Left renal cortex interstitium (tissue), 4 donors: ENCODE measurements at regions not wholly inside any gene's neighbourhood (a gene's known extent, or its start where the extent isn't known, plus 50 kb on each side); places are given as distances from the start of the nearest gene placed in this dataset.
A peak's percentile ranks its signal among the peaks of the same experiment; 100 is the strongest.

ENCODE experiments used
- DNase-seq, 4 donors: peaks; one replicate each; pipeline ENCODE4 v3.0.0-alpha.2; 2013; ENCODE audit warnings: low read depth in 4 of 4, low spot score in 2 of 4, missing footprints in 1 of 4

DNA sequence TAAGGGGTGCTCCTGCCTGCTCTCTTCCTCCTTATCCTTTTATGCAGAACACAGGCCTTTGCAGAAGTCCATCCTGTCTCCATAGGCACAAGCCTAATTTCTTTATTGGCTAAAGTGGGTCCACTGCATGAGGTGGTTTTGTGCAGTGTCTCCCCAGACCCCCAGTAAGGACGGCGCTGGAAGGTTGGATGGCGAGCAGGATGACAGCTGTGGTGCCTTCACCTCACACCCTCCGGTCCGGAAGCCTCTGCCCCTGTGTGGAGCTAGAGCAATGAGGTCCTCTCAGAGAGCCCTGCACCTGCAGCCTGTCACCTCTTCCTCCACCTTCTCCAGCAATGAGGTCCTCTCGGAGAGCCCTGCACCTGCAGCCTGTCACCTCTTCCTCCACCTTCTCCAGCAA is 393.7 kb upstream of the IRX1 start:
- no peak for DNase-seq

GRCh38 chr5:3201121-3201520 is 394.5 kb upstream of the IRX1 start:
- no peak for DNase-seq

GRCh38 chr5:3199962-3200755 is 395.5 kb upstream of the IRX1 start:
- no peak for DNase-seq

GRCh38 chr5:3198074-3198449 is 397.6 kb upstream of the IRX1 start:
- DNase-seq: no peak

DNA sequence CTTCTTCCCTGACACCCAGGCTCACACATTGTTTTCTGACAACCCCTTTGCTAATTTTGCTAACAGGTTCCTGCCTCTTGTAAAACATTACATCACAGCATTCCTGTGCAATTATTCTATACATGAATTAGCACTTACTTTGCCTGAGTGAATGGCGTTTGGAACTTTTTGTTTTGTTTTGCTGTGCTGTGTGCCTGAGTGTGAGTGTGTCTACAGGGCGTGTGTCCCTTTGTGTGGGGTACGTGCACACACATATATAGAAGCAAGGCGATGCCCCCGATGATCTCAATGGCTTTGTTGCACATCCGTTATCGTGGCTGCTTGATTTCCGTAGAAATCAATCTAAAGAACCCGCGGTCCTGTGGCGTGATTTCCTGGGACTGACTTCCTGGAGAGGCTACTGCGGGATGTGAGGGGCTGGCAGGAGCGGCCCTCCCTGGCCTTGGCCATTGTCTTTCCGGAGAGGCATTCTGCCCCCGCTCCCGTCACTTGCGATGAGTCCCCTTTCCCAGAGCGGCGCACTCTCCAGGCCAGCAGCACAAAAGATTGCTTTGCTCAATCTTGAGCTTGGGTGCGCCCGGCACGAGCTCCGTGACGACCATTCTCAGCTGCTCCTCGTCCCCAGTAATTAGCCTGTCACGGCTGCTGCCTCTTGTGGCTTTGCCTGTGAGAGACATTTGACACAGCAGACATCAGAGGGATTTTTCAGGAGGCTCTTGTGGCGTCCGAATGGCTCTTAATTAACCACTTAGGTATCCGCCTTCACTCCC is 398.1 kb upstream of the IRX1 start:
- DNase-seq: peak in 1 of 4 donors; percentile 25

DNA sequence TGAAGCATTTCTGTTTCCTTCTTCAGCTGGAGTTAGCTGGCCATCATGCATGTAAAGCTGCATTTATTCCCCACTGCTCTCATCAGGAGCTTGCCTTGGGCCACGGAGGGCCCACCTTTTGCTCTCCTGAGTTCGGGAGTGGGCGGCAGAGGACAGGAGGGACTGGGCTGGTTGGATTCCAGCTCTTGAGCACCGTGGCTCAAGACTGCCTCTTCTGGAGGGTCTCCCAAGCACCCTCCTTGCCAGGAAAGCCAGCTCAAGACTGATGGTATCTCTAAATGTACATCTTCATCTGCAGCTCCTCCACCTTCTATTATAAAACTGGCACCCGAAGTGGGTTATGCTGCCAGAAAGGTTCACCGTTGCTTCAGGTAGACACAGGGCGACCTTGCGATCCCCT is 399.6 kb upstream of the IRX1 start:
- no peak for DNase-seq

GRCh38 chr5:3194684-3195083 is 400.9 kb upstream of the IRX1 start:
- no peak for DNase-seq

GRCh38 chr5:3194271-3194670 is 401.4 kb upstream of the IRX1 start:
- DNase-seq: peak in 1 of 4 donors; percentile 13

- DNase-seq: no peak
These were observed 404.0 kb upstream of the IRX1 start for GRCh38 chr5:3191585-3191984.

DNA sequence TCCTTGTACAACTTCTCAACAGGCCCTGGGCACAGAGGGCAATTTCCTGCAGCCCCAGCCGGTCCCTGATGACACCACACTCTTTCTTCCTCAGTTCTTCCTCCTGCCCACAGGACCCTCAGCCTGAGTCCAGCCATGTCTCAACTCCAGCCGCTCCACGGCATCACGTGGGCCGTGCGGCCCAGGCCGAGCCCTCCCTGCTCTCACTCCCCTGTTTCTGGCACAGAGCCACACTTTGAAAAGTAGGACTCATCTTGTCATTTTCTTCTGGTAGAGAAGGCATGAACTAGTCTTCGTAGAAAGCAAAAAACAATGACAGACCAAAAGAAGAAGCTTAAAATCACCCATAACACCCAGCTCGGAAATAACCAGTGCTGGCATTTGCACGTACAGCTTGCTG is 404.7 kb upstream of the IRX1 start:
- no peak for DNase-seq

GRCh38 chr5:3190433-3190832 is 405.2 kb upstream of the IRX1 start:
- DNase-seq: no peak

DNA sequence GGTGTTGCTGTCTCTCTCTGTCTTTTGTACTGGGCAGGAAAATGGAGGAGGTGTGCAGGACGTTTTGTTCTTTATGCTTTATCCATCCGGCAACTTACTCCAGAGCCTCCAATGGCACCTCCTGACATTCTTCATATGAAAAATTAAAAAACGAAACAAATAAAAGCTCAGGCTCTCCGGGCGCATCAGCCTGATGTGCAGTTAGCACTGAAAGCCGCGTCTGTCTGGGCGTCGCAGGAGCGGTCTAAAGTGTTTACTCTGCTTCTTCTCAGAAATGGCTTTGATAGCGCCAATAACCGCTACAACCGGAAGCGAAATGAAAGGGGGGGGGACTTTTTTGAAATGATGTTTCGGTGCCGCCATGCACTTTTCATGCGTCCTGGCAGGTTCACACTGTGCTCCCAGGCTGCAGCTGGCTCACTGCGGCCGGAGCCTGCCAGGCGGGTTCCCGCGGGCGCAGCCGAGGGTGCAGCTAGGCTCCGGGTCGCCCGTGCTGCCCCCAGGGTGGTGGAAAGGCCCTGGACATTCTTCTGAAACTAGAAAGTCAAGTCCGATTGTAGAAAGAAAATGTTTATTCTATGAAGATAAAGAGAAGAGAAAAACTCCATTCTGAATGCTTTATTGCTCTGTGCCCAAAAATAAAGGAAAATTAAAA is 407.7 kb upstream of the IRX1 start:
- DNase-seq: no peak

DNA sequence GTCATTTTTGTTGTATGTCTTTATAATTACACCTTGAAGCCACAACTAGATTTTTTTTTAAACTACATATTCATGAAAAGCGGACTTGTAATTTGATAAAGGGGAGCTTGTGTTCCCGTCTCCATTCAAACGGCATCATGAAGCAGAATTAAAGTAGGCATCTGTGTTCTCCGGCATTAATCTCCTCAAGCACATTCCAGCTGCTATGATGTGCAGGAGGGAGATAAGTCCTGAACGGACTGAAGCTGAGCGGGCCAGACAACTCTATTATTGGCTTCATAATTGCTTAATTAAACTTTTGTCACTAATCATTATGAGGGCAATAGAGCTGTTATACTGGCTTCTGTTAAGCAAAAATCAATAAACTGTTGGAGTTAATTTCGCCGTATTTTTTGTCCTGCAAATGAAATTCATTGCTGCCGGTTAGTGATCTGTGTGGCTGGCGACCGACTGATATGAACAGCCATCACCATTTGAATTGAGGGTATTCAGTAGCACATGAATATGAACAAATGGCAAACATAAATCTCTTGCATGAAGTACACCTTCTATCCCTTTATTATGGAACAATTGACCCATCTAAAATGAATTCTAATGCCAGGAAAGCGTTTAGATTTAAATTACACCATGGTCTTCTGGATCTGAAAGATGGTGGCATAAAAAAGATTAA is 408.8 kb upstream of the IRX1 start:
- no peak for DNase-seq

- DNase-seq: no peak
These were observed 409.5 kb upstream of the IRX1 start for GRCh38 chr5:3186156-3186555.

DNA sequence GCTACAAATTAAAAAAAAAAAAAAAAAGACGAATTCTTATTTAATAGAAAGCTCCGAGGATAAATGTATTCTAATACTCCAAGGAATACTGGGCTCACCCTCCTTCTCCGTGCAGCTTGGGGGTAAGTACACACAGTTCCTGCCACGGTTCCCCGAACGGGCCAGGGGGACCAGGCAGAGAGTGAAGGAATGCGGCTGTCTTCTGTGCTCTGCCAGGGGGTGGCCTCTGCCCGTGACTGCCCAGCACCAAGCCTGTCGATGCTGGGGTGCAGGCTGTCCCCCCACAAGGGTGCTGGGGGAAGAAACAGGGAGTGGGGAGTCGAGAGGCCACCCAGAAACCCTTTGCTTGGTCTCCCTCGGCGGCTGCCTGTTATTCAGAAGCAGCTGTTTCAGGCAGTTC is 410.1 kb upstream of the IRX1 start:
- no peak for DNase-seq

GRCh38 chr5:3182133-3182876 is 413.3 kb upstream of the IRX1 start:
- no peak for DNase-seq

DNA sequence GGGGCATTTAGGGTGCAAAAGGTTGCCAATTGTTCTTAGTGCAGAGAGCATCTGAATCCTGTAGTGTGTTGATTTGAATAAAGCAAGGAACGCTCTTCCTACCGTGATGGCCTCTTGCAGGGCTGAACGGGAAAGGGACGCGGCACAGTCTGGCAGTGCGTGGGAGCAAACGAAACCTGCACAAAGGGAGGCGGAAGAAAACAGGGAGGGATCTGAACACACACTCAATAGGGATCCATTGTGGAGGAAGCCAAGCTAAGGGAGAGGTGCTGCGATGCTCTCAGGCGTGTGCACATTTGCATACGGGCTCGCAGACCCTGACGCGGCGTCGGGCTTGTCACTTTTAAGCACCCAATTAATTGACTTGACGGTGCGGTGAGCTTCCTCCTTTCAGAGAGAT is 414.0 kb upstream of the IRX1 start:
- no peak for DNase-seq

DNA sequence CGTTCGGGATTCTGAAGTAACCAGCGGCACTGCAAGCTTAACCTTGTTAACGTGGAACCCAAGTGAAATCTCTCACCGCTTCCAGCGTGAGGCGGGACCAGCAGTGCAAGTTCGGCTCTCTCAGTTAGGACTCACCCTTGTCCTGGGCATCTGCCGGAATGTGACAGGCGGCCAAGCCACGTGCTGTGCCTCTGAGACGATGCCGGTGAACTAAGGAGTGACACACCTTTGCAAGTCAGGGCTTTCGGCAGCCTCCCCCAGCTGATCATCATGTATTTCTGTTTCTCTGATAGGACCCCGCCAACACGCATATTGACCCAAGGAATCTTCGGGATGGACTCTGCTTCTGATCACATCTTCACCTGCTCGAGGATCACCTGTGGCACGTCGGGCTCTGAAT is 415.0 kb upstream of the IRX1 start:
- no peak for DNase-seq

GRCh38 chr5:3179220-3179619 is 416.4 kb upstream of the IRX1 start:
- no peak for DNase-seq

DNA sequence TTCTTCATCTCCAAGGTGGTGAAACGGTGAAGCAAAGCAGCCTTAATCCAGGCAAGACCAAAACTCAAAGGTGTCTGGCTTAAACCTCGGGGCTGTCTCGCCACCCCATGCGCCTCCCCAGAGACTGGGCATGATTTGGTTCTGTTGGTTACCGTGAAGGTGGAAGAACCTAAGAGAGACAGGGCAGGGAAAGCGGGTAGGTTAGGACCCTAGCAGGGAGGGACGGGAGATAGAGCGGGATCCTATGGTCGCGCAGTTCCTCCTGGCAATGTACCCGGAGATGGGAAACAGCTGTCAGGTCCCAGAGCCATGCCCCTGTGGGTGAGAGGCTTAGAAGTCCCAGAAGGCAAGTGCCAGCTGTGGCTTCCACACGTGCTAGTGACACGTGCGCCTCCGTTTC is 418.3 kb upstream of the IRX1 start:
- DNase-seq: no peak

- no peak for DNase-seq
These were observed 420.2 kb upstream of the IRX1 start for GRCh38 chr5:3175416-3175815.
